Retinal pigment epithelial cell (primary cell): ENCODE measurements at regions not wholly inside any gene's neighbourhood (a gene's known extent, or its start where the extent isn't known, plus 50 kb on each side); places are given as distances from the start of the nearest gene placed in this dataset.

Source experiments
- DNase-seq: peaks from one replicate; pipeline ENCODE4 v3.0.0-alpha.2; 2010; ENCODE audit warnings: low read depth
- H3K4me3 ChIP-seq: 2 replicates; pipeline ENCODE4 v1.5.1; 2011; ENCODE audit warnings: mild to moderate bottlenecking, low read length, control low read depth, moderate library complexity
- TF ChIP-seq, protein P1 (sequence below): conservative IDR thresholded peaks from 2 replicates; pipeline ENCODE4 v1.5.1; 2011; ENCODE audit warnings: low read depth, low read length, control low read depth, inconsistent platforms

DNA sequence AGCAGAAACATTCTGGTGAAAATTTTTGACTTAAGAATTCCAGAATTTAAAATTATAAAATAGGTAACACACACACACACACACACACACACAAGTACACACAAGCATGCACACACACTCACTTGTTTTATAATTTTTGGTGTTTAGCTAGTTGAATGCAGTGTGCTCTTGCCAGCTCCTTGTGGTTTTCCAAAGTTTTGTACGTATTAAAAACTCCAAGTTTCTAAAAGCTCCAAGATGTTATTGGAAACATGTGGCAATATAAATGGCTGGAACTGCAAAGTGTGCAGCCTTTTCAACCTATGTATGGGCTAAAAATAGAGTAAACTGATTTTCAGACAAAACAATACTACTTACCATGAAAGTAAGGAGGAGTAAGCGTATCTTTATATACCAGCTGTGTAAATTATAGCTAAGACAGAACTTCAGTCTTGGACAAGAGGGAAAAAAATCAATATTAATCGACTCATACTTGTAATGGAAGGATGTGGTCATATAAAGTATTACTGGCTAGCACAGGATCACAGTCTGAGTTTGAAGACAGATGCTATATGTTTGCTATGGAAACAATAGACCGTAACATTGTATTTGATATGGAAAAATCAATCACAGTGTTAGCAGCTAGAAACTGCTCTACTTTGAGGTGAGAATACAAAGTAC, 727.1 kb upstream of the GRAMD2B start:
- DNase-seq: no peak
- TF ChIP-seq, protein P1, sequence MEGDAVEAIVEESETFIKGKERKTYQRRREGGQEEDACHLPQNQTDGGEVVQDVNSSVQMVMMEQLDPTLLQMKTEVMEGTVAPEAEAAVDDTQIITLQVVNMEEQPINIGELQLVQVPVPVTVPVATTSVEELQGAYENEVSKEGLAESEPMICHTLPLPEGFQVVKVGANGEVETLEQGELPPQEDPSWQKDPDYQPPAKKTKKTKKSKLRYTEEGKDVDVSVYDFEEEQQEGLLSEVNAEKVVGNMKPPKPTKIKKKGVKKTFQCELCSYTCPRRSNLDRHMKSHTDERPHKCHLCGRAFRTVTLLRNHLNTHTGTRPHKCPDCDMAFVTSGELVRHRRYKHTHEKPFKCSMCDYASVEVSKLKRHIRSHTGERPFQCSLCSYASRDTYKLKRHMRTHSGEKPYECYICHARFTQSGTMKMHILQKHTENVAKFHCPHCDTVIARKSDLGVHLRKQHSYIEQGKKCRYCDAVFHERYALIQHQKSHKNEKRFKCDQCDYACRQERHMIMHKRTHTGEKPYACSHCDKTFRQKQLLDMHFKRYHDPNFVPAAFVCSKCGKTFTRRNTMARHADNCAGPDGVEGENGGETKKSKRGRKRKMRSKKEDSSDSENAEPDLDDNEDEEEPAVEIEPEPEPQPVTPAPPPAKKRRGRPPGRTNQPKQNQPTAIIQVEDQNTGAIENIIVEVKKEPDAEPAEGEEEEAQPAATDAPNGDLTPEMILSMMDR: no peak
- H3K4me3 ChIP-seq: no peak overlapping the region

DNA sequence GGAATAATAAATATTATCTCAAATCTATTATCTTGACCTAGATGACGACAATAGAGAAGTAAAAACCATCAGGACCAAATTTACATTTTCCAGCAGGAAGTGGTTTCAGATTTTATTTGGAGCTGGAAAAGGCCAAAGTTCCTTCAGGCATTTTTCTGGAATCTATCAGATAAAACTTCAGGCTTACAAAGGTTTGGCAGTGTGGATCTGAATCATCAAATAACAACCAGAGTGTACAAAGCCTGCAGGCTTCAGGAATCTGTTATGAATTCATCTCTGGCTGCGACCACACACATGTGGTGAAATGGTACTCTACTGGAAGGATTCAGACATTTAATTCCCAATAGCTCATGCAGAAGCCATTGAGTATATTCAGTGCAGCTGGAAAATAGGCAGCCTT, 726.4 kb upstream of the GRAMD2B start:
- TF ChIP-seq, protein P1: no peak
- no peak for DNase-seq
- H3K4me3 ChIP-seq: no peak overlapping the region

DNA sequence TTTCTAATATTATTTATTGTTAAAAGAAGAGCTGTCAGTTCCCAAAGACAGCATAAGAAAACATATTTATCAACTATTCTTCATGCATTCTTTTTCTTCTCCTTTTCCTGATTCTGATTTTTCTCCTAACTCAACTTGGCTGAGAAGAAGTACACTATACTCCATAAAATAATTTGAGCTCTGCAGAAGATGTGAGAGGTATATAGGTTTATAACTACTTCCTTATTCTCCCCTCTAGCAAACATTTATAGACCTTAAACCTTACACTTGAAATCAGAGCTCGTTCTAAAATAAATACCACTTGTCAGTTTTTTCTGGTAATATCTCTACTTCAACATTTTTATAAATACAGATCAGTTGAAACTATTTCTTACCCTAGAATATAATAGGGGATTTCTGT, 724.8 kb upstream of the GRAMD2B start:
- TF ChIP-seq, protein P1: no peak
- DNase-seq: no peak
- H3K4me3 ChIP-seq: no peak overlapping the region

DNA sequence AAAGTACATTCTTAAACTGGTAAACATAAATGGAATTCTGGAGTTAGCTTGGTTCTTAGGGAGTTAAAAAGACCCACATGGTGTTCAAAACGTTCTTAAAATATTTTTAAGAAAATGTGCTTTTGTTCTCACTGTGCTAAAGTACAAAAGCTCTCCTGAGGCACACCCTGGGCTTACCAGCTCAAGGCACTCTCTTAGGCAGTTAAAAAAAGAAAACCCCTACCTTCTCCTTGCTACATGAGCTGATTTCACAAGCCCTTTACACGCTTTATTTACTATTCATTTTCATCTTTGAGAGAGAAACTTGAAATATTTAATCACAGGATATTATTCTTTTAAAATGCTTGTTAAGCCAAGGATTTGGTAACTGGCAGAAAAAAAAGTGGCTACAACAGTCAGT, 723.3 kb upstream of the GRAMD2B start:
- TF ChIP-seq, protein P1: no peak
- DNase-seq: no peak
- H3K4me3 ChIP-seq: no peak overlapping the region

DNA sequence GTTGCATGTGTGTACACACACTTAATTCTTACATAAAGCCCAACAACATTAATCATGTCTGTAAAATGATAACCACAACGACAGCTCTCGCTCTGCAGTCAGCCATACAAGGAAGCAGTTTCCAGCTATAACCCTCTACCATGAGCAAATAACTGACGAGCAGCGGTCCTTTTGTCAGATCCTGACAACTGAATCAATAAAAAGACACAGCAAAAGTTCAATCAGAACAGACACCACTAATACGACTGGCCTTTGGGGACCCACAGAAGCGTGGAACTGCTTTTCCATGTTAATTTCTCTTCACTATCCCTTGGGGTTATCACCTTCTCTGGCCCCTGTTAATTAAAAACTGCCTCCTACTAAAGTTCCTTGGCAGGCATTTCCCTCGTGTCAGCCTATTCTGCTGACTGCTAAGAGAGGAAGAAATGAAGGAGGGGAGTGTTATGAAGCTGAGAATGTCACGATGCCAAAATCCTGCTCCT, 722.8 kb upstream of the GRAMD2B start:
- H3K4me3 ChIP-seq: peak overlapping the region; percentile 9
- TF ChIP-seq, protein P1: no peak
- DNase-seq: no peak

DNA sequence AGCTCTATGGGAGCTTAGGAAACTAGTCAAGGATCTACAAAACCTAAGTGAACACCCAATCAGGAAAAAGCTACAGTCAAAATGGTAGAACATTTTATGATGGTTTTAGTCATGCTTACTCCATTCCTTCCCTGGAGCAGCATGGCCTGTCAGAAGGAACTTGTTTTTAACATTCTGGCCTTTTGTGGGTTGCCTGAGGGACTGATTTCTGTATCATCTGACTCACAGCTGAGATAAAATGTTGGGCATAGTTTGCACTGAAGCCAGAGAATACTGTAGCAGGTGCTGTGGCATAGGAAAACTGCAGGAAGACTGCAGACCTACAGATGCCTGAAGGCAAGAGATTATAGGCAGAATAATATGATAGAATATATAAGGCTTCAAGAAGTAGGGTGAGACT, 719.6 kb upstream of the GRAMD2B start:
- no peak for DNase-seq

DNA sequence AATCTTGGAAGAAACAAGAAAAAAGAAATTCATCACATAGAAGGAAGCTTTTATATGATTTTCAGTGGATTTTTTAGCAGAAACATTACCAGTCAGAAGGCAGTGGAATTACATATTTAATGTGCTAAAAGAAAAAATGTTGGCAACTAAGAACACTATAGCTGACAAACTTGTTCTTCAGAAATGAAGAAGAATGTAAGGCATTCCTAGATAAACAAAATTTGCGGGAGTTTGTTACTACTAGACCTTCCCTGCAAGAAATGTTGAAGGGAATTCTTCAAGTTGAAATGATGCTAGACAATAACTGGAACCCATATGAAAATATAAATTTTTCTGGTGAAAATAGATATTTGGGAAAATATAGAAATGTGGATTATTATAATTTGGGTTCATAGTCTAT, 718.3 kb upstream of the GRAMD2B start:
- no peak overlapping the region for H3K4me3 ChIP-seq
- TF ChIP-seq, protein P1: no peak
- no peak for DNase-seq

More for the DNA sequence above, 719.6 kb upstream of the GRAMD2B start:
- no peak overlapping the region for H3K4me3 ChIP-seq
- TF ChIP-seq, protein P1: no peak
